ENCODE measurements at regions not wholly inside any gene's neighbourhood (a gene's known extent, or its start where the extent isn't known, plus 50 kb on each side); places are given as distances from the start of the nearest gene placed in this dataset.

DNA sequence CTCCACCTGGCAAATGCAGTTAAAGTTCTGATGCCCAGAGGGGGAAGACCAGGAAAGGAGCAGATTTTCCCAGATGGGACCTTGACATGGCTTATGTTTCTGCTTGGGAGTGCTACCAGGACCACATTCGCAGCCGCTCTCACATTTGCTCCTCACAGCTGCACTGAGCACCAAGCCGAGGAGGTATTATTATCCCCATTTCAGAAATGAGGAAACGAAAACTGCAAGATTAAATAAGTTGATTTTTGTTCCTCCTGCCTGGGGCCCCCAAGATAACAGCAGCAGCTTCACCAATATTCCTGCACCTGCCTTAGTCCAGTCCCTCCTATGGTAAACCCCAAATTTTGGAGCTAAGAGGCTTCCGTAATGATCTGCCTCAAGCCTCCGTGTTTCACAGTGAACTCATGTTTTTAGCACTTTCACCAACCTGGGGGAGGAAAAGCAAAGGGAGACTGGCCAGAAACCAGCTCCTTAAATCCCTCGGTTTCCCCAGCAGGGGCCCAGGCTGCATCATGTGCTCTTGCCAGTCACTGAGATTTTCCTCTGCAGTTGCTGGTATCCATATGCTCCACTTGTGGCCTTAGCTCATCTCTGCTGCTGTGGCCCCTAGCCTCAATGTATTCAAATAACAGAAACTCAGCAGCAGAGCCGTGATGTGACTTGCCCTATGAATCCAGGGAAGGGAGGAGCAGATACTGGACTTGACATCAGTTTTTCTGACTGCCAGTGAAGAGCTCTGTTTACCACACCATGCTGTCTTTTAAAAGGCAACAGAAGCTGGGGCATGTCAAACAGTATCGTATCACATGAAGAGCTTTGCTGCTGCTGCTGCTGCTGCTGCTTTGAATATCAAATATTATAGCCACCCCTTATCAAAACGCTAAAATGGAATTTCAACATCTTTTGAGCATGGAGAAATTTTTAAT is 95.5 kb upstream of the KLHL13 start:
- TF ChIP-seq, protein P1, sequence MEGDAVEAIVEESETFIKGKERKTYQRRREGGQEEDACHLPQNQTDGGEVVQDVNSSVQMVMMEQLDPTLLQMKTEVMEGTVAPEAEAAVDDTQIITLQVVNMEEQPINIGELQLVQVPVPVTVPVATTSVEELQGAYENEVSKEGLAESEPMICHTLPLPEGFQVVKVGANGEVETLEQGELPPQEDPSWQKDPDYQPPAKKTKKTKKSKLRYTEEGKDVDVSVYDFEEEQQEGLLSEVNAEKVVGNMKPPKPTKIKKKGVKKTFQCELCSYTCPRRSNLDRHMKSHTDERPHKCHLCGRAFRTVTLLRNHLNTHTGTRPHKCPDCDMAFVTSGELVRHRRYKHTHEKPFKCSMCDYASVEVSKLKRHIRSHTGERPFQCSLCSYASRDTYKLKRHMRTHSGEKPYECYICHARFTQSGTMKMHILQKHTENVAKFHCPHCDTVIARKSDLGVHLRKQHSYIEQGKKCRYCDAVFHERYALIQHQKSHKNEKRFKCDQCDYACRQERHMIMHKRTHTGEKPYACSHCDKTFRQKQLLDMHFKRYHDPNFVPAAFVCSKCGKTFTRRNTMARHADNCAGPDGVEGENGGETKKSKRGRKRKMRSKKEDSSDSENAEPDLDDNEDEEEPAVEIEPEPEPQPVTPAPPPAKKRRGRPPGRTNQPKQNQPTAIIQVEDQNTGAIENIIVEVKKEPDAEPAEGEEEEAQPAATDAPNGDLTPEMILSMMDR (IDR thresholded peaks at IDR 0.05), result no peak
- TF ChIP-seq POLR2A (IDR thresholded peaks at IDR 0.05), result no peak
